ENCODE measurements at regions not wholly inside any gene's neighbourhood (a gene's known extent, or its start where the extent isn't known, plus 50 kb on each side); places are given as distances from the start of the nearest gene placed in this dataset.

DNA sequence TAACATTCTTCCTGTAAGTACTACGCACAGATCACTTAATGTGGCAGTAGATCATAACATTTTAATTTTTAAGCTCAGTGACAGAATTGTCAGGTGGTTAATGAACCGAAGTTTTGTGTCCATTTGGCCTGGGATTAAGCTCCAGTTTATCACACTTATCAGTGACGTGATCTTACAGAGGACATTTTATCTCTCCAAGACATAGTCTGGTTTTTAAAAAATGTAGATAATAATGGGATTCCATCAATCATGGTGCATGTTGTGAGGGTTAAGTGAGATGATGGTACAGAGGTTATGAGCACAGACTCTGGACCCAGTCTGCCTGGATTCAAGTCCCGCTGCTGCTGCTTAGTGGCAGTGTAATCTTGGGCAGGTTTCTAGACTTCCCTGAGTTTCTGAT is 66.0 kb upstream of the ZFAND5 start:
- no peak overlapping the region for H3K4me3 ChIP-seq (ENCODE audit: control insufficient read depth in 1 of 7, extremely low read depth in 1 of 7, insufficient read depth in 4 of 7, low read depth in 2 of 7, low read length in 6 of 7)
- WGBS (ENCODE audit: insufficient coverage) = 96% methylated on average over 3 of the region's 4 CpGs
- no peaks in the 10 kb centered on the region for H3K36me3 ChIP-seq (ENCODE audit: control insufficient read depth in 4 of 4, insufficient read depth in 4 of 4, low read length in 3 of 4)
- H3K27ac ChIP-seq (ENCODE audit: insufficient read depth in 1 of 2, low read depth in 1 of 2, low read length in 2 of 2, poor library complexity in 1 of 2, severe bottlenecking in 2 of 2) = no peak overlapping the region
- H3K9me3 ChIP-seq (ENCODE audit: control extremely low read depth in 1 of 5, control insufficient read depth in 4 of 5, insufficient read depth in 2 of 5, low read depth in 1 of 5, low read length in 4 of 5) = no peaks in the 10 kb centered on the region
- no peak for DNase-seq
- ChIA-PET CTCF (no interaction called here), POLR2A (interaction anchor here (0.6 kb wide), 1 partner anchor 68 kb away, joined by 4 read pairs; no protein-coding TSS in a partner anchor)
- H3K27me3 ChIP-seq (replicated peaks in 2 of 5; ENCODE audit: control insufficient read depth in 4 of 5, insufficient read depth in 5 of 5, low read length in 4 of 5) = peaks cover 0 to 8% (median 0%) of the 10 kb centered on the region in 5 experiments
- H3K4me1 ChIP-seq (ENCODE audit: control extremely low read depth in 1 of 4, control insufficient read depth in 4 of 4, insufficient read depth in 4 of 4, low read length in 3 of 4) = no peaks in the 10 kb centered on the region

- CTCF ChIA-PET = no interaction called here
- POLR2A ChIA-PET = no interaction called here
- H3K4me1 ChIP-seq (ENCODE audit: control extremely low read depth in 1 of 4, control insufficient read depth in 4 of 4, insufficient read depth in 4 of 4, low read length in 3 of 4) = no peaks in the 10 kb centered on the region
These were observed 63.3 kb upstream of the ZFAND5 start for GRCh38 chr9:72428329-72428728.

DNA sequence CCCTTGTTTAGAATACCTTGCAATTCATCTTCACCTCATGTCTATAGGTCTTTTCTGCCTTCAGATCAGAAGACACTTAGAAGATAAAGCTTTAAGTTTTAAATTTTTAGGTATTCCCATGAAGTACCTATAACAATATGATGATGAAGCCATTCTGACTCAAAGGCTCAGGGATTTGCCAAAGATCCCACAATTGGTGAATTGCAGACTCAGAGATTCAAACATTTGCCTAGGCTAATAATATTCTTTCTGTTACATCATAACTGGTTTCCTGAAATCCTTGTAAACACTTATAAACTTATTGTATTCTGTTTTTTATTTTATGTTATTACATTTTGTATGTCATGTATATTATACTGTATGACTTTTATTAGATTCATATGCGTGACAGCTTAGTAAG is 62.8 kb upstream of the ZFAND5 start:
- Histone ChIP-seq H3K36me3 (ENCODE audit: control insufficient read depth in 4 of 4, insufficient read depth in 4 of 4, low read length in 3 of 4) (no peaks in the 10 kb centered on the region), H3K27me3 (replicated peaks in 2 of 5; ENCODE audit: control insufficient read depth in 4 of 5, insufficient read depth in 5 of 5, low read length in 4 of 5) (peaks cover 0 to 7% (median 0%) of the 10 kb centered on the region in 5 experiments), H3K4me1 (ENCODE audit: control extremely low read depth in 1 of 4, control insufficient read depth in 4 of 4, insufficient read depth in 4 of 4, low read length in 3 of 4) (no peaks in the 10 kb centered on the region), H3K27ac (ENCODE audit: insufficient read depth in 1 of 2, low read depth in 1 of 2, low read length in 2 of 2, poor library complexity in 1 of 2, severe bottlenecking in 2 of 2) (no peak overlapping the region), H3K4me3 (ENCODE audit: control insufficient read depth in 1 of 7, extremely low read depth in 1 of 7, insufficient read depth in 4 of 7, low read depth in 2 of 7, low read length in 6 of 7) (no peak overlapping the region), H3K9me3 (ENCODE audit: control extremely low read depth in 1 of 5, control insufficient read depth in 4 of 5, insufficient read depth in 2 of 5, low read depth in 1 of 5, low read length in 4 of 5) (no peaks in the 10 kb centered on the region)
- no peak for DNase-seq
- POLR2A ChIA-PET = no interaction called here
- WGBS (ENCODE audit: insufficient coverage) = no CpG with 5 or more reads among the region's 1 CpG
- CTCF ChIA-PET = no interaction called here

More at GRCh38 chr9:72428329-72428728, 63.3 kb upstream of the ZFAND5 start:
- no peak for DNase-seq
- no peak overlapping the region for H3K27ac ChIP-seq (ENCODE audit: insufficient read depth in 1 of 2, low read depth in 1 of 2, low read length in 2 of 2, poor library complexity in 1 of 2, severe bottlenecking in 2 of 2)
- no peaks in the 10 kb centered on the region for H3K9me3 ChIP-seq (ENCODE audit: control extremely low read depth in 1 of 5, control insufficient read depth in 4 of 5, insufficient read depth in 2 of 5, low read depth in 1 of 5, low read length in 4 of 5)
- H3K27me3 ChIP-seq (replicated peaks in 2 of 5; ENCODE audit: control insufficient read depth in 4 of 5, insufficient read depth in 5 of 5, low read length in 4 of 5) = peaks cover 0 to 7% (median 0%) of the 10 kb centered on the region in 5 experiments
- no CpG with 5 or more reads among the region's 1 CpG for WGBS (ENCODE audit: insufficient coverage)
- H3K36me3 ChIP-seq (ENCODE audit: control insufficient read depth in 4 of 4, insufficient read depth in 4 of 4, low read length in 3 of 4) = no peaks in the 10 kb centered on the region
- H3K4me3 ChIP-seq (ENCODE audit: control insufficient read depth in 1 of 7, extremely low read depth in 1 of 7, insufficient read depth in 4 of 7, low read depth in 2 of 7, low read length in 6 of 7) = no peak overlapping the region

GRCh38 chr9:72424131-72424530 is 59.1 kb upstream of the ZFAND5 start:
- ChIA-PET POLR2A (no interaction called here), CTCF (interaction anchor here (2.0 kb wide), 1 partner anchor 17 kb away, joined by 4 read pairs; no protein-coding TSS in a partner anchor)
- Histone ChIP-seq H3K27ac (ENCODE audit: insufficient read depth in 1 of 2, low read depth in 1 of 2, low read length in 2 of 2, poor library complexity in 1 of 2, severe bottlenecking in 2 of 2) (no peak overlapping the region), H3K27me3 (replicated peaks in 2 of 5; ENCODE audit: control insufficient read depth in 4 of 5, insufficient read depth in 5 of 5, low read length in 4 of 5) (peaks cover 0 to 5% (median 0%) of the 10 kb centered on the region in 5 experiments), H3K4me1 (ENCODE audit: control extremely low read depth in 1 of 4, control insufficient read depth in 4 of 4, insufficient read depth in 4 of 4, low read length in 3 of 4) (no peaks in the 10 kb centered on the region), H3K4me3 (ENCODE audit: control insufficient read depth in 1 of 7, extremely low read depth in 1 of 7, insufficient read depth in 4 of 7, low read depth in 2 of 7, low read length in 6 of 7) (no peak overlapping the region), H3K36me3 (ENCODE audit: control insufficient read depth in 4 of 4, insufficient read depth in 4 of 4, low read length in 3 of 4) (no peaks in the 10 kb centered on the region), H3K9me3 (ENCODE audit: control extremely low read depth in 1 of 5, control insufficient read depth in 4 of 5, insufficient read depth in 2 of 5, low read depth in 1 of 5, low read length in 4 of 5) (no peaks in the 10 kb centered on the region)
- peak in 1 of 3 donors; percentile 5 for DNase-seq

- peaks cover 0 to 3% (median 0%) of the 10 kb centered on the region in 5 experiments for H3K27me3 ChIP-seq (replicated peaks in 2 of 5; ENCODE audit: control insufficient read depth in 4 of 5, insufficient read depth in 5 of 5, low read length in 4 of 5)
- no peaks in the 10 kb centered on the region for H3K36me3 ChIP-seq (ENCODE audit: control insufficient read depth in 4 of 4, insufficient read depth in 4 of 4, low read length in 3 of 4)
- no peak overlapping the region for H3K27ac ChIP-seq (ENCODE audit: insufficient read depth in 1 of 2, low read depth in 1 of 2, low read length in 2 of 2, poor library complexity in 1 of 2, severe bottlenecking in 2 of 2)
- WGBS (ENCODE audit: insufficient coverage) = 98% methylated on average over 8 of the region's 11 CpGs
- no peak for DNase-seq
- ChIA-PET CTCF (interaction anchor here (2.0 kb wide), 1 partner anchor 15 kb away, joined by 4 read pairs; no protein-coding TSS in a partner anchor), POLR2A (no interaction called here)
- H3K4me3 ChIP-seq (ENCODE audit: control insufficient read depth in 1 of 7, extremely low read depth in 1 of 7, insufficient read depth in 4 of 7, low read depth in 2 of 7, low read length in 6 of 7) = no peak overlapping the region
- no peaks in the 10 kb centered on the region for H3K4me1 ChIP-seq (ENCODE audit: control extremely low read depth in 1 of 4, control insufficient read depth in 4 of 4, insufficient read depth in 4 of 4, low read length in 3 of 4)
- no peaks in the 10 kb centered on the region for H3K9me3 ChIP-seq (ENCODE audit: control extremely low read depth in 1 of 5, control insufficient read depth in 4 of 5, insufficient read depth in 2 of 5, low read depth in 1 of 5, low read length in 4 of 5)
These were observed 57.2 kb upstream of the ZFAND5 start for GRCh38 chr9:72422214-72422613.

DNA sequence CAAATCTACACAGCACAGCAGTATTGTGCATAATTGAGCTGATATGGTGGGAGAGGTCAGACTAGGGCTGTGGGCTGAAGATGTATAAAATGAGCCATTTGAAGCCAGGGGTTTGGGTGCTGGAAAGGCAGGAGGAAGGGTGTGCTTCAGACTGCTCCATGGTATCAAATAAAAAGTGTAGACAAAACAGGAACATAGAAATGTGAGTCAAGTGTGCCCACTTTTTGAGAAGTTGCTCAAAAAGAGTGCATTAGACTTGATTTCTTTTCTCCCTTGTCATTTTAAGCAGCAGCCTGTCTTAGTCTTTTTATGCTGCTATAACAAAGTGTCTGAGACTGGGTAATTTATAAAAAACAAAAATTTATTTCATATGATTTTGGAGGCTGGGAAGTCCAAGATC is 55.8 kb upstream of the ZFAND5 start:
- Histone ChIP-seq H3K27me3 (replicated peaks in 2 of 5; ENCODE audit: control insufficient read depth in 4 of 5, insufficient read depth in 5 of 5, low read length in 4 of 5) (no peaks in the 10 kb centered on the region), H3K4me3 (ENCODE audit: control insufficient read depth in 1 of 7, extremely low read depth in 1 of 7, insufficient read depth in 4 of 7, low read depth in 2 of 7, low read length in 6 of 7) (no peak overlapping the region), H3K36me3 (ENCODE audit: control insufficient read depth in 4 of 4, insufficient read depth in 4 of 4, low read length in 3 of 4) (no peaks in the 10 kb centered on the region), H3K4me1 (ENCODE audit: control extremely low read depth in 1 of 4, control insufficient read depth in 4 of 4, insufficient read depth in 4 of 4, low read length in 3 of 4) (no peaks in the 10 kb centered on the region), H3K9me3 (ENCODE audit: control extremely low read depth in 1 of 5, control insufficient read depth in 4 of 5, insufficient read depth in 2 of 5, low read depth in 1 of 5, low read length in 4 of 5) (no peaks in the 10 kb centered on the region), H3K27ac (ENCODE audit: insufficient read depth in 1 of 2, low read depth in 1 of 2, low read length in 2 of 2, poor library complexity in 1 of 2, severe bottlenecking in 2 of 2) (no peak overlapping the region)
- ChIA-PET POLR2A (no interaction called here), CTCF (no interaction called here)
- DNase-seq = no peak

DNA sequence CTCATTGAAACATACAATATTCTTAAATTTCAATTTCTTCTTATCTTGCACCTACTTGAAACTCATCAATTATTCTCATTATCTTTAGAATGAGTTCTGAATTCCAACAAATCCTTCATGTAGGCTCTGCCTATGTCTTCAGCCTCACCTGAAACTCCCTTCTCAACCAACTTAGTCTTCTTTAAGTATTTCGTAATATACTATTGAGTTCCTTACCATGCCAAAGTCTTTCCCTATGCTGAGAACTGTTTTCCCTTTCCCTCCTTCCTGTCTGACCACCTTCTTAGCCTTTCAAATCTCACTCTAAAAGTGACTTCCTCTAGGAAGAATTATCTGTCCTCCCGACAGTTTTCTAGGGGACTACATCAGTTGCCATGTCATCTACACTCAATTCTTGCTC is 50.9 kb upstream of the ZFAND5 start:
- Histone ChIP-seq H3K27ac (ENCODE audit: insufficient read depth in 1 of 2, low read depth in 1 of 2, low read length in 2 of 2, poor library complexity in 1 of 2, severe bottlenecking in 2 of 2) (no peak overlapping the region), H3K4me3 (ENCODE audit: control insufficient read depth in 1 of 7, extremely low read depth in 1 of 7, insufficient read depth in 4 of 7, low read depth in 2 of 7, low read length in 6 of 7) (no peak overlapping the region), H3K27me3 (replicated peaks in 2 of 5; ENCODE audit: control insufficient read depth in 4 of 5, insufficient read depth in 5 of 5, low read length in 4 of 5) (peaks cover 0 to 5% (median 0%) of the 10 kb centered on the region in 5 experiments), H3K9me3 (ENCODE audit: control extremely low read depth in 1 of 5, control insufficient read depth in 4 of 5, insufficient read depth in 2 of 5, low read depth in 1 of 5, low read length in 4 of 5) (no peaks in the 10 kb centered on the region), H3K36me3 (ENCODE audit: control insufficient read depth in 4 of 4, insufficient read depth in 4 of 4, low read length in 3 of 4) (no peaks in the 10 kb centered on the region), H3K4me1 (ENCODE audit: control extremely low read depth in 1 of 4, control insufficient read depth in 4 of 4, insufficient read depth in 4 of 4, low read length in 3 of 4) (no peaks in the 10 kb centered on the region)
- no peak for DNase-seq
- ChIA-PET CTCF (no interaction called here), POLR2A (no interaction called here)
- WGBS (ENCODE audit: insufficient coverage) = 90% methylated on average over 2 of the region's 2 CpGs
